Small intestine (tissue), 7 donors: ENCODE measurements at regions not wholly inside any gene's neighbourhood (a gene's known extent, or its start where the extent isn't known, plus 50 kb on each side); places are given as distances from the start of the nearest gene placed in this dataset.

Experiments
- DNase-seq, 2 donors: peaks; one replicate each; pipeline versions ENCODE4 v3.0.0 to v3.0.0-alpha.2; 2013
- FAIRE-seq: peaks from 2 replicates; lab custom pipeline; 2012; peaks lifted over from hg19 to GRCh38; lab: Jason Lieb, UNC
- H3K27ac ChIP-seq, 3 donors: one replicate each; pipeline ENCODE4 v1.5.1; 2013; ENCODE audit warnings: low read length in 2 of 3, mild to moderate bottlenecking in 2 of 3, control low read depth in 1 of 3, inconsistent platforms in 1 of 3, low read depth in 1 of 3, moderate library complexity in 1 of 3
- H3K27me3 ChIP-seq, 3 donors: one replicate each; pipeline ENCODE4 v1.6.1; 2013; ENCODE audit warnings: low read length in 3 of 3, inconsistent platforms in 1 of 3; ENCODE audit not compliant: control insufficient read depth in 3 of 3, insufficient read depth in 3 of 3
- H3K36me3 ChIP-seq, 3 donors: one replicate each; pipeline ENCODE4 v1.6.1; 2013; ENCODE audit warnings: low read length in 3 of 3, inconsistent platforms in 1 of 3, low read depth in 1 of 3, mild to moderate bottlenecking in 1 of 3, moderate library complexity in 1 of 3; ENCODE audit not compliant: control insufficient read depth in 3 of 3, insufficient read depth in 2 of 3
- H3K4me1 ChIP-seq, 3 donors: one replicate each; pipeline ENCODE4 v1.6.1; 2013; ENCODE audit warnings: low read length in 2 of 3, inconsistent platforms in 1 of 3, low read depth in 1 of 3, mild to moderate bottlenecking in 1 of 3, moderate library complexity in 1 of 3; ENCODE audit not compliant: control insufficient read depth in 3 of 3, insufficient read depth in 2 of 3
- H3K4me3 ChIP-seq, 3 donors: one replicate each; pipeline ENCODE4 v1.5.1; 2013; ENCODE audit warnings: low read length in 3 of 3, control low read depth in 1 of 3, inconsistent platforms in 1 of 3, low read depth in 1 of 3, mild to moderate bottlenecking in 1 of 3, moderate library complexity in 1 of 3
- H3K9me3 ChIP-seq, 2 donors: one replicate each; pipeline ENCODE4 v1.6.1; 2013; ENCODE audit warnings: low read depth in 1 of 2, low read length in 1 of 2; ENCODE audit not compliant: control insufficient read depth in 2 of 2, insufficient read depth in 1 of 2
- WGBS, 3 donors: extraction: QIAGEN DNeasy Blood & Tissue Kit; methylation state at CpG; one replicate each; pipeline ENCODE4 v1.1.7; 2013; 5-methylcytosine and 5-hydroxymethylcytosine counted together
- donor health status: healthy with polysubstance abuse.
- donor health status: control.
- donor health status: control.
- donor health status: Bipolar disorder and iron deficiency.
- donor health status: healthy.

- H3K4me3 ChIP-seq, result no peak overlapping the region
- no peak overlapping the region for H3K27ac ChIP-seq
- H3K9me3 ChIP-seq, result no peaks in the 10 kb centered on the region
- no peak for DNase-seq
- no peak for FAIRE-seq
- no peaks in the 10 kb centered on the region for H3K4me1 ChIP-seq
- H3K36me3 ChIP-seq, result no peaks in the 10 kb centered on the region
- H3K27me3 ChIP-seq, result no peaks in the 10 kb centered on the region
- WGBS, 3 donors, result 90 to 98% (median 94%) methylated on average over 3 of the region's 3 CpGs
Observed at GRCh38 chr1:65504263-65504662, 83.8 kb downstream of the LEPR start.

GRCh38 chr1:65505547-65506300 lies 85.3 kb downstream of the LEPR start:
- Histone ChIP-seq H3K4me3 (no peak overlapping the region), H3K4me1 (no peaks in the 10 kb centered on the region), H3K27ac (no peak overlapping the region), H3K27me3 (no peaks in the 10 kb centered on the region), H3K36me3 (no peaks in the 10 kb centered on the region), H3K9me3 (no peaks in the 10 kb centered on the region)
- FAIRE-seq (no peak), DNase-seq (no peak)
- 64 to 83% (median 79%) methylated on average over 5 of the region's 5 CpGs for WGBS, 3 donors

- H3K4me3 ChIP-seq, result no peak overlapping the region
- no peaks in the 10 kb centered on the region for H3K9me3 ChIP-seq
- H3K27me3 ChIP-seq, result no peaks in the 10 kb centered on the region
- no peaks in the 10 kb centered on the region for H3K36me3 ChIP-seq
- H3K27ac ChIP-seq, result no peak overlapping the region
- FAIRE-seq (no peak), DNase-seq (no peak)
- 53 to 72% (median 67%) methylated on average over 2 of the region's 2 CpGs for WGBS, 3 donors
- no peaks in the 10 kb centered on the region for H3K4me1 ChIP-seq
Observed at GRCh38 chr1:65508051-65508450, 87.6 kb downstream of the LEPR start.

- Histone ChIP-seq H3K9me3 (no peaks in the 10 kb centered on the region), H3K27me3 (no peaks in the 10 kb centered on the region), H3K4me3 (no peak overlapping the region), H3K27ac (no peak overlapping the region), H3K36me3 (no peaks in the 10 kb centered on the region), H3K4me1 (no peaks in the 10 kb centered on the region)
- DNase-seq (no peak), FAIRE-seq (no peak)
- 77 to 78% (median 78%) methylated on average over 5 of the region's 5 CpGs for WGBS, 3 donors
Observed at GRCh38 chr1:65509912-65510680, 89.6 kb downstream of the LEPR start.

GRCh38 chr1:65510961-65511360 lies 90.5 kb downstream of the LEPR start:
- 80 to 89% (median 80%) methylated on average over 1 of the region's 1 CpG for WGBS, 3 donors
- DNase-seq, result no peak
- H3K9me3 ChIP-seq, result no peaks in the 10 kb centered on the region
- no peak overlapping the region for H3K4me3 ChIP-seq
- H3K4me1 ChIP-seq, result no peaks in the 10 kb centered on the region
- H3K27ac ChIP-seq, result no peak overlapping the region
- no peaks in the 10 kb centered on the region for H3K36me3 ChIP-seq
- no peaks in the 10 kb centered on the region for H3K27me3 ChIP-seq
- FAIRE-seq, result no peak

- 63 to 68% (median 67%) methylated on average over 4 of the region's 4 CpGs for WGBS, 3 donors
- FAIRE-seq (no peak), DNase-seq (no peak)
- H3K27me3 ChIP-seq, result no peaks in the 10 kb centered on the region
- no peak overlapping the region for H3K27ac ChIP-seq
- H3K4me1 ChIP-seq, result no peaks in the 10 kb centered on the region
- H3K36me3 ChIP-seq, result no peaks in the 10 kb centered on the region
- no peak overlapping the region for H3K4me3 ChIP-seq
- H3K9me3 ChIP-seq, result no peaks in the 10 kb centered on the region
Observed at GRCh38 chr1:65512383-65512782, 91.9 kb downstream of the LEPR start.

GRCh38 chr1:65512967-65513780 lies 92.7 kb downstream of the LEPR start:
- FAIRE-seq, result no peak
- Histone ChIP-seq H3K36me3 (no peaks in the 10 kb centered on the region), H3K27me3 (no peaks in the 10 kb centered on the region), H3K27ac (no peak overlapping the region), H3K4me1 (no peaks in the 10 kb centered on the region), H3K9me3 (no peaks in the 10 kb centered on the region), H3K4me3 (no peak overlapping the region)
- 72 to 75% (median 72%) methylated on average over 1 of the region's 1 CpG for WGBS, 3 donors
- DNase-seq, result no peak

GRCh38 chr1:65514041-65514440 lies 93.6 kb downstream of the LEPR start:
- WGBS, 3 donors, result 25 to 47% (median 28%) methylated on average over 2 of the region's 2 CpGs
- Histone ChIP-seq H3K9me3 (no peaks in the 10 kb centered on the region), H3K4me1 (no peaks in the 10 kb centered on the region), H3K27ac (no peak overlapping the region), H3K27me3 (no peaks in the 10 kb centered on the region), H3K4me3 (no peak overlapping the region), H3K36me3 (no peaks in the 10 kb centered on the region)
- DNase-seq (peak; percentile 1 to 20), FAIRE-seq (no peak)
